BJ (cell line): ENCODE measurements at regions not wholly inside any gene's neighbourhood (a gene's known extent, or its start where the extent isn't known, plus 50 kb on each side); places are given as distances from the start of the nearest gene placed in this dataset.
A peak's percentile ranks its signal among the peaks of the same experiment; 100 is the strongest.

Source experiments
- CTCF ChIA-PET: fragments of 350-600 bp; formaldehyde crosslinking; extraction: SDS; loops from one replicate; lab custom pipeline; 2021; ENCODE audit warnings: antibody characterized with exemption, inconsistent platforms; lab: Yijun Ruan, JAX
- POLR2A ChIA-PET: fragments of 300-600 bp; sonication (Branson Sonifier 250); formaldehyde crosslinking; extraction: SDS; loops from one replicate; lab custom pipeline; 2021; ENCODE audit warnings: antibody characterized with exemption; lab: Charles Lee
- DNase-seq: peaks from one replicate; pipeline ENCODE4 v3.0.0-alpha.2; 2011; ENCODE audit warnings: low read depth
- H3K27me3 ChIP-seq: 2 replicates; pipeline ENCODE4 v1.6.0; 2011; ENCODE audit warnings: low read length; ENCODE audit not compliant: control insufficient read depth, insufficient read depth
- H3K36me3 ChIP-seq: 2 replicates; pipeline ENCODE4 v1.5.1; 2011; ENCODE audit warnings: low read length; ENCODE audit not compliant: control insufficient read depth, insufficient read depth
- H3K4me3 ChIP-seq: 2 replicates; pipeline ENCODE4 v1.5.1; 2011; ENCODE audit warnings: low read depth, mild to moderate bottlenecking, control low read depth, low read length
- CTCF ChIP-seq: IDR thresholded peaks from 2 replicates; pipeline ENCODE4 v1.5.1; 2011; ENCODE audit warnings: low read depth, mild to moderate bottlenecking, control low read depth, inconsistent platforms, low read length, moderate library complexity; ENCODE audit not compliant: insufficient read depth

GRCh38 chr4:137283737-137284136 lies 248.6 kb downstream of the PCDH18 start:
- DNase-seq, result no peak
- no peaks in the 10 kb centered on the region for H3K36me3 ChIP-seq
- peak; percentile 50 for TF ChIP-seq CTCF
- ChIA-PET CTCF (interaction anchor here (0.6 to 2.0 kb wide), 6 partner anchors 15 to 1587 kb away, joined by 3 to 5 read pairs (median 3); partner anchors contain the start of gene PCDH18), POLR2A (no interaction called here)
- no peaks in the 10 kb centered on the region for H3K27me3 ChIP-seq
- H3K4me3 ChIP-seq, result no peak overlapping the region

GRCh38 chr4:137278431-137278830 lies 253.9 kb downstream of the PCDH18 start:
- Histone ChIP-seq H3K36me3 (no peaks in the 10 kb centered on the region), H3K4me3 (no peak overlapping the region), H3K27me3 (no peaks in the 10 kb centered on the region)
- ChIA-PET CTCF (interaction anchor here (0.6 kb wide), 1 partner anchor 24 kb away, joined by 3 read pairs; no protein-coding TSS in a partner anchor), POLR2A (no interaction called here)
- DNase-seq, result no peak
- TF ChIP-seq CTCF, result no peak

GRCh38 chr4:137274404-137274803 lies 257.9 kb downstream of the PCDH18 start:
- H3K4me3 ChIP-seq, result no peak overlapping the region
- H3K36me3 ChIP-seq, result no peaks in the 10 kb centered on the region
- no peak for DNase-seq
- ChIA-PET CTCF (no interaction called here), POLR2A (no interaction called here)
- TF ChIP-seq CTCF, result no peak
- no peaks in the 10 kb centered on the region for H3K27me3 ChIP-seq

- CTCF ChIA-PET, result interaction anchor here (1.0 kb wide), 1 partner anchor 17 kb away, joined by 5 read pairs; no protein-coding TSS in a partner anchor
- no peaks in the 10 kb centered on the region for H3K36me3 ChIP-seq
- H3K4me3 ChIP-seq, result no peak overlapping the region
- peak; percentile 22 for DNase-seq
- no peaks in the 10 kb centered on the region for H3K27me3 ChIP-seq
- POLR2A ChIA-PET, result no interaction called here
- no peak for TF ChIP-seq CTCF
These were observed 265.3 kb downstream of the PCDH18 start for GRCh38 chr4:137267024-137267423.

GRCh38 chr4:137266511-137266910 lies 265.8 kb downstream of the PCDH18 start:
- TF ChIP-seq CTCF, result no peak
- no peaks in the 10 kb centered on the region for H3K36me3 ChIP-seq
- H3K4me3 ChIP-seq, result no peak overlapping the region
- no peak for DNase-seq
- CTCF ChIA-PET, result interaction anchor here (0.5 to 1.0 kb wide), 2 partner anchors 17 to 88 kb away, joined by 3 to 5 read pairs; no protein-coding TSS in a partner anchor
- H3K27me3 ChIP-seq, result no peaks in the 10 kb centered on the region
- POLR2A ChIA-PET, result no interaction called here
